PC-3 (cell line): ENCODE measurements at regions not wholly inside any gene's neighbourhood (a gene's known extent, or its start where the extent isn't known, plus 50 kb on each side); places are given as distances from the start of the nearest gene placed in this dataset.

Experiments used
- ATAC-seq: fragments of 200-7000 bp; cut with Tn5 transposase; 2 replicates; pipeline ENCODE4 v1.9.1; 2020; ENCODE audit warnings: mild to moderate bottlenecking, moderate library complexity
- BruUV-seq: library from RNA; stranded (reverse); fragments of 400-500 nt; replicated peaks from 2 replicates; lab custom pipeline; 2021; lab: Mats Ljungman, UMichigan
- CTCF ChIA-PET: fragments of 300-600 bp; sonication (Branson Sonifier 250); formaldehyde crosslinking; loops from one replicate; lab custom pipeline; 2022; ENCODE audit warnings: antibody characterized with exemption; lab: Charles Lee
- POLR2A ChIA-PET: fragments of 300-600 bp; sonication (Branson Sonifier 250); formaldehyde crosslinking; loops from one replicate; lab custom pipeline; 2022; ENCODE audit warnings: antibody characterized with exemption; ENCODE audit not compliant: unreplicated experiment; lab: Charles Lee
- DNase-seq: peaks from one replicate; pipeline ENCODE4 v3.0.0-alpha.2; 2015
- H2AFZ ChIP-seq: fragments of 300-600 bp; sonication (generic); 2 replicates; pipeline ENCODE4 v1.6.0; 2016; ENCODE audit warnings: antibody characterized with exemption, low read length
- H3F3A ChIP-seq: fragments of 300-600 bp; sonication (generic); one replicate; pipeline ENCODE4 v1.6.0; 2017; ENCODE audit warnings: antibody characterized with exemption, low read length, control low read depth, mild to moderate bottlenecking; ENCODE audit not compliant: unreplicated experiment
- H3K27ac ChIP-seq: fragments of 300-600 bp; sonication (generic); 2 replicates; pipeline ENCODE4 v1.5.1; 2016; ENCODE audit warnings: mild to moderate bottlenecking, low read length
- H3K27me3 ChIP-seq: fragments of 300-600 bp; sonication (generic); 2 replicates; pipeline ENCODE4 v1.6.1; 2016; ENCODE audit warnings: low read length, mixed read lengths
- H3K36me3 ChIP-seq: fragments of 300-600 bp; sonication (generic); 2 replicates; pipeline ENCODE4 v1.6.1; 2016; ENCODE audit warnings: low read depth, mixed run types, low read length, mixed read lengths
- H3K4me1 ChIP-seq: fragments of 300-600 bp; sonication (generic); 2 replicates; pipeline ENCODE4 v1.5.1; 2016; ENCODE audit warnings: low read length; ENCODE audit not compliant: insufficient read depth
- H3K4me2 ChIP-seq: fragments of 300-600 bp; sonication (generic); 2 replicates; pipeline ENCODE4 v1.6.0; 2016; ENCODE audit warnings: low read length
- H3K4me3 ChIP-seq: fragments of 300-600 bp; sonication (generic); 2 replicates; pipeline ENCODE4 v1.5.1; 2016; ENCODE audit warnings: mild to moderate bottlenecking, low read length, mixed read lengths
- H3K79me2 ChIP-seq: fragments of 300-600 bp; sonication (generic); 2 replicates; pipeline ENCODE4 v1.6.1; 2017; ENCODE audit warnings: low read length, mixed read lengths
- H3K9ac ChIP-seq: fragments of 300-600 bp; sonication (generic); 2 replicates; pipeline ENCODE4 v1.6.0; 2016; ENCODE audit warnings: mild to moderate bottlenecking, low read length
- H3K9me2 ChIP-seq: fragments of 300-600 bp; sonication (generic); replicated peaks from 2 replicates; pipeline ENCODE4 v1.6.1; 2016; ENCODE audit warnings: mixed run types, low read length, mixed read lengths
- H3K9me3 ChIP-seq: fragments of 300-600 bp; sonication (generic); 2 replicates; pipeline ENCODE4 v1.6.1; 2016; ENCODE audit warnings: low read length, mixed read lengths
- H4K20me1 ChIP-seq: fragments of 300-600 bp; sonication (generic); 2 replicates; pipeline ENCODE4 v1.6.1; 2016; ENCODE audit warnings: low read length, mixed read lengths
- CTCF ChIP-seq: fragments of 300-600 bp; sonication (generic); conservative IDR thresholded peaks from 2 replicates; pipeline ENCODE4 v1.5.1; 2017; ENCODE audit warnings: antibody characterized with exemption, low read depth, mild to moderate bottlenecking, low read length
- EZH2 ChIP-seq: fragments of 300-600 bp; sonication (generic); IDR thresholded peaks from one replicate; pipeline ENCODE4 v1.6.1; 2017; ENCODE audit warnings: antibody characterized with exemption, mild to moderate bottlenecking, low read length; ENCODE audit not compliant: unreplicated experiment
- EZH2phosphoT487 ChIP-seq: fragments of 300-600 bp; sonication (generic); IDR thresholded peaks from 2 replicates; pipeline ENCODE4 v1.6.1; 2018; ENCODE audit warnings: mild to moderate bottlenecking, antibody characterized with exemption, low read length, borderline replicate concordance
- intact Hi-C: fragments of 100-400 bp; cut with micrococcal nuclease; formaldehyde crosslinking; loops from 2 replicates; pipeline ENCODE4 v1.9.0; 2023

GRCh38 chr13:100845128-100845757, 170.6 kb upstream of the TMTC4 start:
- intact Hi-C loops: no loop called here
- no peaks in the 10 kb centered on the region for H3K4me1 ChIP-seq
- CTCF ChIA-PET: no interaction called here
- H3F3A ChIP-seq: no peaks in the 10 kb centered on the region
- POLR2A ChIA-PET: no interaction called here
- no peaks in the 10 kb centered on the region for H3K36me3 ChIP-seq
- H4K20me1 ChIP-seq: no peaks in the 10 kb centered on the region
- no peak overlapping the region for H3K27ac ChIP-seq
- H3K79me2 ChIP-seq: no peaks in the 10 kb centered on the region
- TF ChIP-seq CTCF (no peak), EZH2phosphoT487 (no peak), EZH2 (no peak)
- no peak for ATAC-seq
- BruUV-seq: no TSS peak
- H3K4me3 ChIP-seq: no peak overlapping the region
- no peak overlapping the region for H2AFZ ChIP-seq
- H3K4me2 ChIP-seq: no peak overlapping the region
- no peak for DNase-seq
- no peaks in the 10 kb centered on the region for H3K9me3 ChIP-seq
- H3K9ac ChIP-seq: no peak overlapping the region
- H3K27me3 ChIP-seq: no peaks in the 10 kb centered on the region
- H3K9me2 ChIP-seq: no peaks in the 10 kb centered on the region

- Histone ChIP-seq H3K9me2 (no peaks in the 10 kb centered on the region), H3K27me3 (no peaks in the 10 kb centered on the region), H3K79me2 (no peaks in the 10 kb centered on the region), H3K9me3 (no peaks in the 10 kb centered on the region), H3K36me3 (no peaks in the 10 kb centered on the region), H4K20me1 (no peaks in the 10 kb centered on the region), H3K4me3 (no peak overlapping the region), H2AFZ (no peak overlapping the region), H3K9ac (no peak overlapping the region), H3K27ac (no peak overlapping the region), H3K4me2 (no peak overlapping the region), H3F3A (no peaks in the 10 kb centered on the region), H3K4me1 (no peaks in the 10 kb centered on the region)
- TF ChIP-seq CTCF (no peak), EZH2 (no peak), EZH2phosphoT487 (no peak)
- ATAC-seq (no peak), DNase-seq (no peak)
- ChIA-PET CTCF (no interaction called here), POLR2A (no interaction called here)
- intact Hi-C loops: no loop called here
- no TSS peak for BruUV-seq
Observed at GRCh38 chr13:100842136-100842535, 167.5 kb upstream of the TMTC4 start.

- intact Hi-C loops: no loop called here
- CTCF ChIA-PET: no interaction called here
- no peak for ATAC-seq
Observed at GRCh38 chr13:100838387-100838786, 163.8 kb upstream of the TMTC4 start.

More at GRCh38 chr13:100838387-100838786, 163.8 kb upstream of the TMTC4 start:
- no peak overlapping the region for H3K27ac ChIP-seq
- H3K4me2 ChIP-seq: no peak overlapping the region
- no peak for DNase-seq
- H3K79me2 ChIP-seq: no peaks in the 10 kb centered on the region
- POLR2A ChIA-PET: no interaction called here
- H3K9me2 ChIP-seq: no peaks in the 10 kb centered on the region
- H3F3A ChIP-seq: no peaks in the 10 kb centered on the region
- TF ChIP-seq EZH2: no peak
- no peak for TF ChIP-seq CTCF
- TF ChIP-seq EZH2phosphoT487: no peak
- H3K9ac ChIP-seq: no peak overlapping the region
- BruUV-seq: no TSS peak
- H3K4me3 ChIP-seq: no peak overlapping the region
- H3K36me3 ChIP-seq: no peaks in the 10 kb centered on the region
- H3K4me1 ChIP-seq: no peaks in the 10 kb centered on the region
- no peak overlapping the region for H2AFZ ChIP-seq
- no peaks in the 10 kb centered on the region for H3K9me3 ChIP-seq
- no peaks in the 10 kb centered on the region for H4K20me1 ChIP-seq
- H3K27me3 ChIP-seq: no peaks in the 10 kb centered on the region
